ENCODE measurements at regions not wholly inside any gene's neighbourhood (a gene's known extent, or its start where the extent isn't known, plus 50 kb on each side); places are given as distances from the start of the nearest gene placed in this dataset.

DNA sequence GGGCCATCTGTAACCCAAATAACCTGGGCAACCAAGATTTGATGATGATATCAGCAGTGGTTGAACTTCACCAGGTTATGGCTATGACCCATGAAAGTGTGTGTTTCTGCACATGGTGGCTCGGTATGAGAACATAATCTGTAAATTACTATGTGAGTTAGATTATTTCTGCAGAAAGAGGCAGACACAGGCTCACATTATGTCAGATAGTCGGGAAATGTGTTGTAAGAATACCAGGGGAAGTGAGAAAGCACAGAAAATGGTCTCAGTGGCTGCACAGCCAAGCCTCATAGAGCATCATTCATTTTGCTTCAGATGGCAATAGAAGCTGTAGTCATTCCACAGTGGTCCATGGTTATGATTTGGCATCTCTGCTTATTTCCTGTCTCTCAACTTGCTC, 63.0 kb upstream of the RBPJ start:
- TF ChIP-seq, protein P1, sequence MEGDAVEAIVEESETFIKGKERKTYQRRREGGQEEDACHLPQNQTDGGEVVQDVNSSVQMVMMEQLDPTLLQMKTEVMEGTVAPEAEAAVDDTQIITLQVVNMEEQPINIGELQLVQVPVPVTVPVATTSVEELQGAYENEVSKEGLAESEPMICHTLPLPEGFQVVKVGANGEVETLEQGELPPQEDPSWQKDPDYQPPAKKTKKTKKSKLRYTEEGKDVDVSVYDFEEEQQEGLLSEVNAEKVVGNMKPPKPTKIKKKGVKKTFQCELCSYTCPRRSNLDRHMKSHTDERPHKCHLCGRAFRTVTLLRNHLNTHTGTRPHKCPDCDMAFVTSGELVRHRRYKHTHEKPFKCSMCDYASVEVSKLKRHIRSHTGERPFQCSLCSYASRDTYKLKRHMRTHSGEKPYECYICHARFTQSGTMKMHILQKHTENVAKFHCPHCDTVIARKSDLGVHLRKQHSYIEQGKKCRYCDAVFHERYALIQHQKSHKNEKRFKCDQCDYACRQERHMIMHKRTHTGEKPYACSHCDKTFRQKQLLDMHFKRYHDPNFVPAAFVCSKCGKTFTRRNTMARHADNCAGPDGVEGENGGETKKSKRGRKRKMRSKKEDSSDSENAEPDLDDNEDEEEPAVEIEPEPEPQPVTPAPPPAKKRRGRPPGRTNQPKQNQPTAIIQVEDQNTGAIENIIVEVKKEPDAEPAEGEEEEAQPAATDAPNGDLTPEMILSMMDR (IDR thresholded peaks at IDR 0.05) = no peak
- TF ChIP-seq POLR2A (IDR thresholded peaks at IDR 0.05) = no peak

Data from heart left ventricle (tissue), 13 donors.